ENCODE measurements at regions not wholly inside any gene's neighbourhood (a gene's known extent, or its start where the extent isn't known, plus 50 kb on each side); places are given as distances from the start of the nearest gene placed in this dataset.

DNA sequence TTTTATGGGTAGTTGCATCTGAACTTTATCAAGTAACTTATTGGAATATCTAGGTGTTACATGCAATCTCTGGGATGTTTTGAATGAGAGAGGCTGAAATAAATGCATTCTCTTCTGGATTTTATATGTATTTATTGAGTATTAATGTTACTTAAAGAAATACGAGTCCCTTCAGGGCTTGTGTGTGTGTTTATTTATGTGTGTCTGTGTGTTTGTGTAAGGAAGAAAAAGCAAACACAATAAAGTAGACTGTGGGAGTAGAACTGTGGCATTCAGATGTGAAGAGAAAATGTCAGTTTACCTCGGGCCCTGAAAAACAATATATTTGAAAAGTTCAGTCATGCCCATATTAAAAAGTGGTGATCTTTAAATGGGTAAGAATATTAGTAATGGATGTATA is 250.5 kb downstream of the RPL10L start:
- DNase-seq (ENCODE audit: low read depth, low spot score): no peak
- Histone ChIP-seq H3K4me3 (ENCODE audit: low read depth, low read length) (no peak overlapping the region), H3K27ac (ENCODE audit: low read depth, low read length) (no peak overlapping the region), H3K9me3 (ENCODE audit: control insufficient read depth, insufficient read depth, low read length) (peaks cover 6% of the 10 kb centered on the region; the same call in 1 of the 2 replicates), H3K27me3 (ENCODE audit: control insufficient read depth, insufficient read depth, low read length) (no peaks in the 10 kb centered on the region)
- no peak for TF ChIP-seq CTCF (IDR thresholded peaks at IDR 0.05; ENCODE audit: low read depth, low read length)
- POLR2A ChIA-PET: no interaction called here
- CTCF ChIA-PET: no interaction called here

DNA sequence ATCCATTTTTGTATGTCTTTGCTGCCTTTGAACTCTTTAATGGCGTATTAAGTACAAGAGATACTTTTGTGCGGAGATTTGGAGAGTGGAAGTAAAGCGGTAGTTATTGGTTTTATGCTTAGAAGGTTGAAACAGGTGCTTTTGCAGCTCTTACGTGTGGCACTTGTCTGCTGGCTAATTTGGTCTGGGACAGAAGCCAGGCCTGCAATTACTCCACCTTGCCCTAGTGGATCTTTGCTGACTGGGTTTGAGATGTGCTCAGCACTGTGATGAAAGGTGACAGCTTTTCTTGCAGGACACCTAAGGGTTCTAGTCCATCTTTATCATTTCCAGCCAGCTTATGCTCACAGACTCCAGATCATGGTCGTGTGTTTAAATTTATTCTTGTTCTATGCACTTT is 252.5 kb downstream of the RPL10L start:
- no peak overlapping the region for H3K4me3 ChIP-seq (ENCODE audit: low read depth, low read length)

GRCh38 chr14:46384611-46385010 is 267.0 kb downstream of the RPL10L start:
- Histone ChIP-seq H3K27ac (ENCODE audit: low read depth, low read length) (no peak overlapping the region), H3K9me3 (ENCODE audit: control insufficient read depth, insufficient read depth, low read length) (peaks cover 11% of the 10 kb centered on the region), H3K27me3 (ENCODE audit: control insufficient read depth, insufficient read depth, low read length) (no peaks in the 10 kb centered on the region), H3K4me3 (ENCODE audit: low read depth, low read length) (no peak overlapping the region)
- TF ChIP-seq CTCF (IDR thresholded peaks at IDR 0.05; ENCODE audit: low read depth, low read length): no peak
- ChIA-PET CTCF (no interaction called here), POLR2A (no interaction called here)
- no peak for DNase-seq (ENCODE audit: low read depth, low spot score)

More for the DNA sequence above, 252.5 kb downstream of the RPL10L start:
- DNase-seq (ENCODE audit: low read depth, low spot score): no peak
- ChIA-PET POLR2A (no interaction called here), CTCF (no interaction called here)
- no peak for TF ChIP-seq CTCF (IDR thresholded peaks at IDR 0.05; ENCODE audit: low read depth, low read length)
- Histone ChIP-seq H3K9me3 (ENCODE audit: control insufficient read depth, insufficient read depth, low read length) (peaks cover 13% of the 10 kb centered on the region), H3K27ac (ENCODE audit: low read depth, low read length) (no peak overlapping the region), H3K27me3 (ENCODE audit: control insufficient read depth, insufficient read depth, low read length) (no peaks in the 10 kb centered on the region)

DNA sequence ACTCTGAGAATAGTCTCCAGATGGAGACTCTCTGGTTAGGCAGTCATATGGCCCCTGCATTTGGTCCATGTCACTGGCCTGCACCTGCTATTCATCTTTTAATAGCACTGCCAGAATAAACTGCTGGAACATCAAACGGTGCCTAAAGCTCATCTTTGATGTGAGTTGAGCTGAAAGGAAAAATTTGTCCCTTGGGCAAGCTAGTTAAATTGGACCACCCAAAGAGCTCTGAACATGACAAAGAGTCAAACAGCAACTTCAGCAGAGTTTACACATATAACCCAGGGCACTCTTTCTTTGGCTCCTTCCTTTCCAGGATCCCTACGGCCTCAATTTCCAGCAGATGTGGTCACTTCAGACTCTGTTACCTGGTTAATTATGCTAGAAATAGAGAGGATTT is 269.9 kb downstream of the RPL10L start:
- no peak for DNase-seq (ENCODE audit: low read depth, low spot score)
- ChIA-PET POLR2A (no interaction called here), CTCF (no interaction called here)
- peaks cover 14% of the 10 kb centered on the region for H3K9me3 ChIP-seq (ENCODE audit: control insufficient read depth, insufficient read depth, low read length)
- no peak overlapping the region for H3K4me3 ChIP-seq (ENCODE audit: low read depth, low read length)
- H3K27me3 ChIP-seq (ENCODE audit: control insufficient read depth, insufficient read depth, low read length): no peaks in the 10 kb centered on the region
- H3K27ac ChIP-seq (ENCODE audit: low read depth, low read length): no peak overlapping the region
- TF ChIP-seq CTCF (IDR thresholded peaks at IDR 0.05; ENCODE audit: low read depth, low read length): no peak

GRCh38 chr14:46378248-46378647 is 273.3 kb downstream of the RPL10L start:
- no peak for TF ChIP-seq CTCF (IDR thresholded peaks at IDR 0.05; ENCODE audit: low read depth, low read length)
- Histone ChIP-seq H3K9me3 (ENCODE audit: control insufficient read depth, insufficient read depth, low read length) (peaks cover 7% of the 10 kb centered on the region), H3K4me3 (ENCODE audit: low read depth, low read length) (no peak overlapping the region), H3K27ac (ENCODE audit: low read depth, low read length) (no peak overlapping the region), H3K27me3 (ENCODE audit: control insufficient read depth, insufficient read depth, low read length) (no peaks in the 10 kb centered on the region)
- POLR2A ChIA-PET: no interaction called here
- CTCF ChIA-PET: no interaction called here
- DNase-seq (ENCODE audit: low read depth, low spot score): no peak

Data from AG04450 (cell line).